IMR-90 (cell line): ENCODE measurements at regions not wholly inside any gene's neighbourhood (a gene's known extent, or its start where the extent isn't known, plus 50 kb on each side); places are given as distances from the start of the nearest gene placed in this dataset.

Experiments used
- ATAC-seq: fragments of 200-7000 bp; cut with Tn5 transposase; 2 replicates; pipeline ENCODE4 v1.9.1; 2020; ENCODE audit warnings: low read depth, mild to moderate bottlenecking, moderate library complexity
- BruUV-seq: library from RNA; stranded (reverse); fragments of 400-500 nt; replicated peaks from 2 replicates; lab custom pipeline; 2021; lab: Mats Ljungman, UMichigan
- CTCF ChIA-PET: fragments of 300-600 bp; formaldehyde crosslinking; extraction: SDS; loops from one replicate; lab custom pipeline; 2021; ENCODE audit warnings: antibody characterized with exemption; lab: Yijun Ruan, JAX
- POLR2A ChIA-PET: fragments of 300-600 bp; sonication (Branson Sonifier 250); formaldehyde crosslinking; loops from one replicate; lab custom pipeline; 2022; ENCODE audit warnings: antibody characterized with exemption; ENCODE audit not compliant: unreplicated experiment; lab: Charles Lee
- DNase-seq: peaks from one replicate; pipeline ENCODE4 v3.0.0; 2013
- H2AFZ ChIP-seq: replicated peaks from 2 replicates; pipeline ENCODE3; 2013; ENCODE audit warnings: low read length, mild to moderate bottlenecking; ENCODE audit not compliant: poor library complexity
- H2AK5ac ChIP-seq: 2 replicates; pipeline ENCODE4 v1.6.1; 2013; ENCODE audit warnings: low read depth, low read length, inconsistent platforms
- H2AK9ac ChIP-seq: replicated peaks from 2 replicates; pipeline ENCODE3; 2013; ENCODE audit warnings: mild to moderate bottlenecking, low read depth, low read length, moderate library complexity; ENCODE audit not compliant: poor library complexity
- H2BK120ac ChIP-seq: 2 replicates; pipeline ENCODE4 v1.6.1; 2013; ENCODE audit warnings: low read depth, low read length, inconsistent platforms
- H2BK15ac ChIP-seq: 3 replicates; pipeline ENCODE4 v1.6.1; 2013; ENCODE audit warnings: low read depth, low read length, inconsistent platforms
- H2BK20ac ChIP-seq: 2 replicates; pipeline ENCODE4 v1.6.1; 2013; ENCODE audit warnings: low read depth, mild to moderate bottlenecking, inconsistent platforms, low read length, moderate library complexity
- H2BK5ac ChIP-seq: 2 replicates; pipeline ENCODE4 v1.6.1; 2013; ENCODE audit warnings: mild to moderate bottlenecking, low read depth, low read length, inconsistent platforms; ENCODE audit not compliant: poor library complexity, severe bottlenecking
- H3K14ac ChIP-seq: replicated peaks from 2 replicates; pipeline ENCODE4 v1.6.1; 2013; ENCODE audit warnings: low read depth, low read length, inconsistent platforms
- H3K18ac ChIP-seq: 2 replicates; pipeline ENCODE4 v1.6.1; 2013; ENCODE audit warnings: low read depth, low read length, control low read depth
- H3K23ac ChIP-seq: 2 replicates; pipeline ENCODE4 v1.6.1; 2013; ENCODE audit warnings: low read depth, low read length, inconsistent platforms
- H3K27ac ChIP-seq: 2 replicates; pipeline ENCODE4 v1.5.1; 2013; ENCODE audit warnings: mild to moderate bottlenecking, control low read depth, low read length; ENCODE audit not compliant: insufficient read depth
- H3K27me3 ChIP-seq: 2 replicates; pipeline ENCODE4 v1.6.1; 2013; ENCODE audit warnings: low read length; ENCODE audit not compliant: control insufficient read depth, insufficient read depth
- H3K36me3 ChIP-seq: 2 replicates; pipeline ENCODE4 v1.6.1; 2013; ENCODE audit warnings: low read length, mixed read lengths; ENCODE audit not compliant: control insufficient read depth, insufficient read depth
- H3K4ac ChIP-seq: 2 replicates; pipeline ENCODE4 v1.6.1; 2013; ENCODE audit warnings: low read depth, low read length, inconsistent platforms
- H3K4me1 ChIP-seq: 2 replicates; pipeline ENCODE4 v1.6.1; 2013; ENCODE audit warnings: low read length, mixed read lengths; ENCODE audit not compliant: control insufficient read depth, insufficient read depth
- H3K4me2 ChIP-seq: 2 replicates; pipeline ENCODE4 v1.6.1; 2013; ENCODE audit warnings: low read depth, mild to moderate bottlenecking, control low read depth, low read length, moderate library complexity
- H3K4me3 ChIP-seq: 2 replicates; pipeline ENCODE4 v1.5.1; 2013; ENCODE audit warnings: low read depth, mild to moderate bottlenecking, control low read depth, low read length, moderate library complexity; ENCODE audit not compliant: insufficient read depth
- H3K56ac ChIP-seq: 2 replicates; pipeline ENCODE4 v1.6.1; 2013; ENCODE audit warnings: low read length, inconsistent platforms; ENCODE audit not compliant: insufficient read depth; ENCODE audit errors: extremely low read depth
- H3K79me1 ChIP-seq, 2 experiments: 2 replicates each; pipeline ENCODE4 v1.6.1; 2013; ENCODE audit warnings: low read length in 2 of 2, inconsistent platforms in 1 of 2, low read depth in 1 of 2
- H3K9ac ChIP-seq: 2 replicates; pipeline ENCODE4 v1.6.1; 2013; ENCODE audit warnings: low read depth, low read length, control low read depth
- H3K9me1 ChIP-seq: 2 replicates; pipeline ENCODE4 v1.6.1; 2013; ENCODE audit warnings: low read length, inconsistent platforms; ENCODE audit not compliant: insufficient read depth
- H3K9me3 ChIP-seq: 2 replicates; pipeline ENCODE4 v1.6.1; 2013; ENCODE audit warnings: low read length; ENCODE audit not compliant: control insufficient read depth, insufficient read depth
- H4K20me1 ChIP-seq: 2 replicates; pipeline ENCODE4 v1.6.1; 2013; ENCODE audit warnings: low read length, inconsistent platforms; ENCODE audit not compliant: insufficient read depth
- H4K5ac ChIP-seq: 2 replicates; pipeline ENCODE4 v1.6.1; 2013; ENCODE audit warnings: mild to moderate bottlenecking, low read depth, low read length, control low read depth
- H4K8ac ChIP-seq, 2 experiments: 2 replicates each; pipeline ENCODE4 v1.6.1; 2013; ENCODE audit warnings: low read depth in 2 of 2, low read length in 2 of 2, control low read depth in 1 of 2, inconsistent platforms in 1 of 2
- H4K91ac ChIP-seq: 2 replicates; pipeline ENCODE4 v1.6.1; 2013; ENCODE audit warnings: low read depth, low read length, inconsistent platforms; ENCODE audit not compliant: insufficient read depth
- CEBPB ChIP-seq: IDR thresholded peaks from 2 replicates; pipeline ENCODE4 v1.6.1; 2012; ENCODE audit warnings: low read depth, low read length, improper control_type of control experiment
- CHD1 ChIP-seq: IDR thresholded peaks from 2 replicates; pipeline ENCODE4 v1.6.1; 2012; ENCODE audit warnings: low read depth, low read length, improper control_type of control experiment
- MAZ ChIP-seq: IDR thresholded peaks from 2 replicates; pipeline ENCODE4 v1.6.1; 2012; ENCODE audit warnings: low read depth, mild to moderate bottlenecking, low read length, improper control_type of control experiment, moderate library complexity, borderline replicate concordance
- MXI1 ChIP-seq: IDR thresholded peaks from 2 replicates; pipeline ENCODE4 v1.6.1; 2012; ENCODE audit warnings: low read depth, mild to moderate bottlenecking, low read length, moderate library complexity, borderline replicate concordance
- NFE2L2 ChIP-seq: fragments of 150-350 bp; IDR thresholded peaks from 2 replicates; pipeline ENCODE4 v1.6.1; 2016; ENCODE audit warnings: low read depth, mild to moderate bottlenecking, low read length
- RAD21 ChIP-seq: IDR thresholded peaks from 2 replicates; pipeline ENCODE4 v1.6.1; 2012; ENCODE audit warnings: low read length, improper control_type of control experiment
- SMC3 ChIP-seq: fragments of 150-350 bp; IDR thresholded peaks from 2 replicates; pipeline ENCODE4 v1.6.1; 2016; ENCODE audit warnings: low read depth, mild to moderate bottlenecking, antibody characterized with exemption, low read length, moderate library complexity
- WGBS, 2 experiments: methylation state at CpG; one replicate each; pipeline versions ENCODE4 v1.1.5 to v1.1.7; 2013; ENCODE audit warnings: missing lambda C conversion rate in 2 of 2; ENCODE audit not compliant: insufficient read length in 1 of 2; ENCODE audit errors: extremely low coverage in 2 of 2; 5-methylcytosine and 5-hydroxymethylcytosine counted together
- dilution Hi-C: fragments of 300-500 bp; cut with HindIII; formaldehyde crosslinking; loops from one replicate; pipeline ENCODE4 v1.14.3; 2018; ENCODE audit warnings: low sequenced_read_pairs; ENCODE audit not compliant: unreplicated experiment
- in situ Hi-C: fragments of 300-500 bp; cut with MboI; formaldehyde crosslinking; loops from 3 replicates; pipeline ENCODE4 v1.14.3; 2019; ENCODE audit warnings: low sequenced_read_pairs, inconsistent platforms, mixed read lengths
- intact Hi-C: fragments of 100-400 bp; cut with micrococcal nuclease; formaldehyde crosslinking; loops from 2 replicates; pipeline ENCODE4 v1.10.0; 2022

- WGBS, 2 experiments = no CpG with 5 or more reads among the region's 4 CpGs
- Histone ChIP-seq H2BK5ac (no peak overlapping the region), H3K9ac (no peak overlapping the region), H3K27me3 (no peaks in the 10 kb centered on the region), H2BK120ac (no peak overlapping the region), H3K9me1 (no peaks in the 10 kb centered on the region), H3K27ac (no peak overlapping the region), H2AK5ac (no peak overlapping the region), H2BK20ac (no peak overlapping the region), H4K20me1 (no peaks in the 10 kb centered on the region), H3K79me1 (no peaks in the 10 kb centered on the region), H4K8ac (no peak overlapping the region), H3K14ac (no peak overlapping the region), H2BK15ac (no peak overlapping the region), H3K18ac (no peak overlapping the region), H3K56ac (no peak overlapping the region), H3K36me3 (no peaks in the 10 kb centered on the region), H3K4me1 (no peaks in the 10 kb centered on the region), H4K91ac (no peak overlapping the region), H3K23ac (no peak overlapping the region), H2AK9ac (no peak overlapping the region), H3K9me3 (no peaks in the 10 kb centered on the region), H2AFZ (no peak overlapping the region), H3K4me3 (no peak overlapping the region), H3K4ac (no peak overlapping the region), H4K5ac (no peak overlapping the region), H3K4me2 (no peak overlapping the region)
- ChIA-PET POLR2A (no interaction called here), CTCF (no interaction called here)
- DNase-seq = no peak
- ATAC-seq = no peak
- dilution Hi-C loops = no loop called here
- in situ Hi-C loops = no loop called here
- intact Hi-C loops = no loop called here
- TF ChIP-seq CEBPB = no peak
- no peak for TF ChIP-seq MXI1
- no peak for TF ChIP-seq NFE2L2
- no peak for TF ChIP-seq MAZ
- no peak for TF ChIP-seq CHD1
- no peak for TF ChIP-seq SMC3
- TF ChIP-seq RAD21 = no peak
- BruUV-seq = no TSS peak
Observed at GRCh38 chr5:20166456-20166855, 178.5 kb upstream of the CDH18 start.
